ENCODE measurements at regions not wholly inside any gene's neighbourhood (a gene's known extent, or its start where the extent isn't known, plus 50 kb on each side); places are given as distances from the start of the nearest gene placed in this dataset.

DNA sequence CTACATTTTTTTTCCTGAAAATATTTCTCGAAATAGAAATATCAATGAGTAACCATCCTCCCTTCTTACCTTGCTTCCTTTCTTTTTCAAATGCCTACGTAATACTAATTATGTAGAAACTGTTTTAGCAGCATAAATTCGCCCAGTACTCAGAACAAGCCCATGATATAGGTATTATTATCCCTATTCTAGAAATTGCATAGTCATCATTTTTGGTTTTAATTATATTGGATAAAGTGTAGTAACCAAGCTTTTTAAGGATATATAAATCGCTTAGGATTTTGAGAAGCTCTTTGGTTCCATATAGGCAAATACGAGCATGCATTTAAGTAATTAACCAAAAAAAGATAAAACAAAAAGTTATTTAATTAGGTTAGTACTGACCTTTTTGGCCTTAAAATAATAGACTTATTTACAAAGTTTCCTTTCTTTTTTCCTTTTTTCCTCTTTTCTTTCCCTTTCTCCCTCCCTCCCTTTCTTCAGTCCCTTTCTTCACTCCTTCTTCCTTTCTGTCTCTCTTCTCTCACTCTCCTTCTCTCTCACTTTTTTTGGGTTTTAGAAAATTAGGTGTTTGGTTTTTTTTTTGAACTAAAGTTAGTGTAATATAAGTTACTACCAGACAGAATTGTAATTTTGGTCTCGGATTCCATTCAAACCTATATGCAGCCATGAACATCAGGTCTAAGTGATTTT lies 457.7 kb downstream of the RFPL4B start:
- Mint-ChIP-seq H3K36me3 (no peaks in the 10 kb centered on the region), H3K9me3 (peaks cover 0 to 7% (median 3%) of the 10 kb centered on the region in 6 donors), H3K27ac (no peak overlapping the region), H3K4me3 (no peak overlapping the region), H3K4me1 (no peaks in the 10 kb centered on the region), H3K27me3 (ENCODE audit: low read depth in 3 of 3) (peaks cover 0 to 1% (median 0%) of the 10 kb centered on the region in 3 donors)
- DNase-seq, result no peak

- H3K4me1 Mint-ChIP-seq, result no peaks in the 10 kb centered on the region
- H3K36me3 Mint-ChIP-seq, result no peaks in the 10 kb centered on the region
- H3K4me3 Mint-ChIP-seq, result no peak overlapping the region
- DNase-seq, result no peak
- peaks cover 0 to 4% (median 3%) of the 10 kb centered on the region in 6 donors for H3K9me3 Mint-ChIP-seq
- no peak overlapping the region for H3K27ac Mint-ChIP-seq
- no peaks in the 10 kb centered on the region for H3K27me3 Mint-ChIP-seq (ENCODE audit: low read depth in 3 of 3)
Observed at GRCh38 chr6:112806163-112806865, 459.2 kb downstream of the RFPL4B start.

DNA sequence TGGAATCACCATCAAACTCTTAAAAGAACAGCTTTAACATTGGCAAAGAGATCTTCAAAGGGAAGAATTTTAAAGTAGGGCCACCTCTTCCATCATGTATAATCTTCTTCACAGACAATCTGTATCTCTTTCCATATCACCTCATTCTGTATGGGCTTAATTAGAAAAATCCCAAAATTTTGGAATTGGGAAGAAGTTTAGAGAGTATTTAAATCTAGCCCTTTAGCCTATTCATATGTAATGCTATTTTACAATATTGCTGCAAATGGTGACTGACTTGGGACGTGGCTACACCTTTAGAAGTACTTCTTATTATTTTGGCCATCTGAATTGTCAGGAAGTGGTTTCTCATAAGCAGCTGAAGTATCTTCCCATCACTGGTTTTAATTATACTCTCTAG lies 474.3 kb downstream of the RFPL4B start:
- H3K36me3 Mint-ChIP-seq, result no peaks in the 10 kb centered on the region
- peaks cover 0 to 2% (median 0%) of the 10 kb centered on the region in 3 donors for H3K27me3 Mint-ChIP-seq (ENCODE audit: low read depth in 3 of 3)
- H3K9me3 Mint-ChIP-seq, result peaks cover 0 to 13% (median 4%) of the 10 kb centered on the region in 6 donors
- DNase-seq, result no peak
- H3K4me3 Mint-ChIP-seq, result no peak overlapping the region
- H3K27ac Mint-ChIP-seq, result no peak overlapping the region
- no peaks in the 10 kb centered on the region for H3K4me1 Mint-ChIP-seq

GRCh38 chr6:112822769-112823168 lies 475.6 kb downstream of the RFPL4B start:
- no peaks in the 10 kb centered on the region for H3K36me3 Mint-ChIP-seq
- H3K27me3 Mint-ChIP-seq (ENCODE audit: low read depth in 3 of 3), result peaks cover 0 to 3% (median 0%) of the 10 kb centered on the region in 3 donors
- H3K9me3 Mint-ChIP-seq, result peaks cover 0 to 13% (median 4%) of the 10 kb centered on the region in 6 donors
- H3K4me3 Mint-ChIP-seq, result no peak overlapping the region
- no peak overlapping the region for H3K27ac Mint-ChIP-seq
- no peak for DNase-seq
- H3K4me1 Mint-ChIP-seq, result no peaks in the 10 kb centered on the region

- Mint-ChIP-seq H3K27ac (no peak overlapping the region), H3K27me3 (ENCODE audit: low read depth in 3 of 3) (peaks cover 0 to 3% (median 0%) of the 10 kb centered on the region in 3 donors), H3K9me3 (peaks cover 0 to 9% (median 3%) of the 10 kb centered on the region in 6 donors), H3K4me3 (no peak overlapping the region), H3K36me3 (no peaks in the 10 kb centered on the region), H3K4me1 (no peaks in the 10 kb centered on the region)
- no peak for DNase-seq
Observed at GRCh38 chr6:112827793-112828192, 480.7 kb downstream of the RFPL4B start.

DNA sequence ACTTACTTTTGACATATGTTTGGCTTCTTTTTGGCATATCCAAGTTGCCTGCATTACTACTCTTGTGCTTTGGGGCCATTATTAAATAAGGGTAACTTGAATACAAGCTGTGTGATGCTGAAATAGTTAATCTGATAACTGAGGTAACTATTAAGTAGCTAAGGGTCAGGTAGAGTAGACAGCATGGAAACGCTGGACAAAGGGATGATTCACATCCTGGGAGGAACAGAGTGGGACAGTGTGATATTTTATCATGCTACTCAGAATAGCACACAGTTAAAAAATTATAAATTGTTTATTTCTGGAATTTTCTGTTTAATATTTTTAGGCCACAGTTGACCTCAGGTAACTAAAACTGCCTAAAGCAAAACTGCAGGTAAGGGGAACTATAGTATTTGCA lies 483.9 kb downstream of the RFPL4B start:
- DNase-seq, result no peak
- Mint-ChIP-seq H3K36me3 (no peaks in the 10 kb centered on the region), H3K27ac (no peak overlapping the region), H3K4me3 (no peak overlapping the region), H3K4me1 (no peaks in the 10 kb centered on the region), H3K27me3 (ENCODE audit: low read depth in 3 of 3) (peaks cover 0 to 3% (median 0%) of the 10 kb centered on the region in 3 donors), H3K9me3 (peaks cover 0 to 9% (median 4%) of the 10 kb centered on the region in 6 donors)

GRCh38 chr6:112833581-112834131 lies 486.5 kb downstream of the RFPL4B start:
- no peak for DNase-seq
- Mint-ChIP-seq H3K4me1 (no peaks in the 10 kb centered on the region), H3K27ac (no peak overlapping the region), H3K4me3 (no peak overlapping the region), H3K9me3 (peaks cover 0 to 25% (median 5%) of the 10 kb centered on the region in 6 donors), H3K36me3 (no peaks in the 10 kb centered on the region), H3K27me3 (ENCODE audit: low read depth in 3 of 3) (no peaks in the 10 kb centered on the region)

DNA sequence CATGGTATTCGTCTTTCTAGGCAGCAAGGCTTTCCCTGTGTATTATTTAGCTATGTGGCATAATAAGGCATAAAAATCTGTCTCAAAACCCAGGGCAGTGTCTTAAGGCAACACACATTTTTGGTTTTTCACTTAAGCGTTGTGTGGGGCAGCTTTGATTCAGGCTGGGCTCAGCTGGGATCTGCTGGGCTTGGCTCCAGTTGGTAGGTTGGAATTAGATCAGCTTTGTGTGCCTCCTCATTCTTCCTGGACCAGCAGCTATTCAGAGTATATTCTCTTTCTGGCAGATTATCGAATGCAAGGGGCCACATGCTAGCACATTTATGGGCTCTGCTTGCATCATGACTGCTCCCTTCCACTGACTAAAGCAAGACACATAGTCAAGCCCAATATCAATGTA lies 487.9 kb downstream of the RFPL4B start:
- Mint-ChIP-seq H3K9me3 (peaks cover 0 to 29% (median 4%) of the 10 kb centered on the region in 6 donors), H3K36me3 (no peaks in the 10 kb centered on the region), H3K4me1 (no peaks in the 10 kb centered on the region), H3K4me3 (no peak overlapping the region), H3K27me3 (ENCODE audit: low read depth in 3 of 3) (no peaks in the 10 kb centered on the region), H3K27ac (no peak overlapping the region)
- DNase-seq, result no peak

- Mint-ChIP-seq H3K27me3 (ENCODE audit: low read depth in 3 of 3) (no peaks in the 10 kb centered on the region), H3K4me1 (no peaks in the 10 kb centered on the region), H3K9me3 (peaks cover 0 to 43% (median 6%) of the 10 kb centered on the region in 6 donors), H3K36me3 (no peaks in the 10 kb centered on the region), H3K4me3 (peak overlapping the region in 1 of 5 donors; percentile 14), H3K27ac (no peak overlapping the region)
- no peak for DNase-seq
Observed at GRCh38 chr6:112839525-112839961, 492.4 kb downstream of the RFPL4B start.

DNA sequence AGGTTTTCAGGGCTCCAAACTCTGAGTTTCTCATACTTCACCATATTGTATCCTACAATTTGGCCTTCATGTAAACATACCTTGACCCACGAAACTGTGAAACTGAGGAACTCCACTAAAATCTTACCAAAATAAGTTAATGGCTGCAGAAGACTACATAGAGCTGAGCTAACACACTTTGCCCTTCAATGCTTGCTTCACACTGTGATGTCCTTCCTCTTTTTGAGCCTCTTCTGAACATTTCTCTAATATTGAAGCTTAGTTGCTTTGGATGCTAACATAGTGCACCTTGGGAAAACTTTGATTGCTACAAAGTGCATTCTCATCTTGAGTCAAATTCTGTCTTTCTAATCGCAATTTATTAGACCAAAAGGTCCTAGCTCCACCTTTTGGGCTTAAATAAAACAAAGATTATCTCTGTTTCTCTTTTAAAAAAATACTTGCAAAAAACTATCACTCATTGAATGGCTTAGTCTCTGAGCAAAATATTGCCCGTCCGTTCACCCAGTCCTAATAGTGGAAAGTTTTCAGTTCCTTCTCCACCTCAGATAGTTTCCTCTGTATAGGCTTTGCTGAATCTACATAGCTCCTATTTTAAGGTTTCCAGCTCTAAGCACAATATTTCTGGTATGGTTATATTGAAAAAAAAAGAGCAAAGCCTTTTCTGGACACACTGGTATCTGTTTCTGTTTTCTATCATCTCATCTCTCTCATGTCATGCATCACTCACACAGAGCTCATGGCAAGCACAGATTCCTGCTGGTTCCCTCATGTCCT lies 494.6 kb downstream of the RFPL4B start:
- peaks cover 0 to 29% (median 7%) of the 10 kb centered on the region in 6 donors for H3K9me3 Mint-ChIP-seq
- H3K4me1 Mint-ChIP-seq, result no peaks in the 10 kb centered on the region
- H3K4me3 Mint-ChIP-seq, result no peak overlapping the region
- H3K27ac Mint-ChIP-seq, result no peak overlapping the region
- no peak for DNase-seq
- no peaks in the 10 kb centered on the region for H3K36me3 Mint-ChIP-seq
- H3K27me3 Mint-ChIP-seq (ENCODE audit: low read depth in 3 of 3), result no peaks in the 10 kb centered on the region

DNA sequence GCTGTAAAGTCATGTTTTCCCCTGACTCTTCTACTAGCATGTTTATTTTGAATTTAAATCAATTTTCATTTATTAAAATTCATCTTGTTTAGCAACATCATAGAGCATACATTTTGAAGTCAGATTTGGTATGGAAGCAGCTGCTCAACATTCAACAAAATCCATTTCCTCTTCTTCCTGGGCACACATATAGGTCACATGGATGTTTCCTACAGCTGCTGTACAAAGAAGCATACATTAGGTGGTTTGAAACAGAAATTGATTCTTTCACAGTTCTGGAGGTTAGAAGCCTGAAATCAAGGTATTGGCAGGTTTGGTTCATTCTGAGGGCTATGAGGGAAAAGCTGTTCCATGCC lies 495.2 kb downstream of the RFPL4B start:
- H3K27ac Mint-ChIP-seq, result no peak overlapping the region
- no peak overlapping the region for H3K4me3 Mint-ChIP-seq
- H3K27me3 Mint-ChIP-seq (ENCODE audit: low read depth in 3 of 3), result no peaks in the 10 kb centered on the region
- H3K4me1 Mint-ChIP-seq, result no peaks in the 10 kb centered on the region
- H3K9me3 Mint-ChIP-seq, result peaks cover 0 to 23% (median 7%) of the 10 kb centered on the region in 6 donors
- no peak for DNase-seq
- H3K36me3 Mint-ChIP-seq, result no peaks in the 10 kb centered on the region

DNA sequence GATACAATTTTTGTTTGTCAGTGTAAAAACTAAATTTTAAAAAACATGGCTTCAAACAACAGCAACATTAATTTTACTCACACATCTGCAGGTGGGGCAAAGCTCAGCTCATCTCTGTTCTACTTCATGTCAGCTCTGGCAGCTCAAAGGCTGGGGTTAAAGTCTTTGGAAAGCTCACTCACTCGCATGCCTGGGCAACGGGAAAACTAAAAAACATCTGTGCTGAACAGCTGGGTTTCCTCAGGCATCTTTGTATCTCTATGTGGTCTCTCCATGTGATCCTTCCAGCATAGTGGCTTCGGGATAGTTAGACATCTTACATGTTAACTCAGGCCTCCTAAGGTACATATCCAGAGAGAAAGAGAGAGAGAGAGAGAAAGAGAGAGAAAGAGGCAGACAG lies 499.6 kb downstream of the RFPL4B start:
- Mint-ChIP-seq H3K4me3 (no peak overlapping the region), H3K27ac (no peak overlapping the region), H3K9me3 (peaks cover 0 to 24% (median 9%) of the 10 kb centered on the region in 6 donors), H3K36me3 (no peaks in the 10 kb centered on the region), H3K27me3 (ENCODE audit: low read depth in 3 of 3) (no peaks in the 10 kb centered on the region), H3K4me1 (no peaks in the 10 kb centered on the region)
- no peak for DNase-seq

GRCh38 chr6:112851146-112851545 lies 504.0 kb downstream of the RFPL4B start:
- Mint-ChIP-seq H3K27ac (no peak overlapping the region), H3K27me3 (ENCODE audit: low read depth in 3 of 3) (no peaks in the 10 kb centered on the region), H3K9me3 (peaks cover 0 to 19% (median 6%) of the 10 kb centered on the region in 6 donors), H3K36me3 (no peaks in the 10 kb centered on the region), H3K4me1 (no peaks in the 10 kb centered on the region), H3K4me3 (no peak overlapping the region)
- DNase-seq, result no peak

DNA sequence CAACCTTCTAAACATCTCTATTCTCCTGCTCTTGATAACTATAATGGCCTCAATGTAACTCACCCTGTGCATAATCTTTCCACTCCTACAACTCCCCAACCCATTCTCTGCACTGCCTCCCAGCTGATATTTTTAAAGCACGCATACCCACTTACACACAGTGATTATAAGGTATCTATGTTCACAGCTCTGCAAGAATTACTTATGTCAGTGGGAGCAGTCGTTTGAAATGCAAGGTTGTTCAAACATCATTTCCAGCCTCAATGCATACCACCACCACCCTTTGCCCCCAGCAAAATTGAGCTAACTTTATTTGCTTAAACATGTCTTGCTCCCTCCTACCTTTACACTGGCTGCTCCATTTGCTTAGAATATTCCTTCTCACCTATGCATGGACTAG lies 506.0 kb downstream of the RFPL4B start:
- no peak for DNase-seq
- H3K36me3 Mint-ChIP-seq, result no peaks in the 10 kb centered on the region
- H3K27me3 Mint-ChIP-seq (ENCODE audit: low read depth in 3 of 3), result no peaks in the 10 kb centered on the region
- no peak overlapping the region for H3K27ac Mint-ChIP-seq
- no peak overlapping the region for H3K4me3 Mint-ChIP-seq
- H3K4me1 Mint-ChIP-seq, result no peaks in the 10 kb centered on the region
- peaks cover 0 to 19% (median 5%) of the 10 kb centered on the region in 6 donors for H3K9me3 Mint-ChIP-seq

Data from immature natural killer cell (primary cell).